WERI-Rb-1 (cell line): ENCODE measurements at regions not wholly inside any gene's neighbourhood (a gene's known extent, or its start where the extent isn't known, plus 50 kb on each side); places are given as distances from the start of the nearest gene placed in this dataset.
"Not testable (repeated sequence)": the region's sequence is repeated elsewhere in the genome, so short reads cannot be mapped to it uniquely, and the experiment has no call there.

Source experiments
- DNase-seq: peaks from one replicate; pipeline ENCODE4 v3.0.0-alpha.2; 2020
- H3K27ac ChIP-seq: fragments of 250-450 bp; sonication (Bioruptor Pico); 2 replicates; pipeline ENCODE4 v1.5.1; 2020; ENCODE audit warnings: mild to moderate bottlenecking, moderate library complexity
- H3K27me3 ChIP-seq: fragments of 250-450 bp; sonication (Bioruptor Pico); 2 replicates; pipeline ENCODE4 v1.5.1; 2021; ENCODE audit warnings: mild to moderate bottlenecking, low read depth, moderate library complexity; ENCODE audit not compliant: insufficient read depth, severe bottlenecking
- H3K36me3 ChIP-seq: fragments of 250-450 bp; sonication (Bioruptor Pico); 2 replicates; pipeline ENCODE4 v1.5.1; 2020; ENCODE audit warnings: mild to moderate bottlenecking, moderate library complexity
- H3K4me3 ChIP-seq: 2 replicates; pipeline ENCODE4 v1.5.1; 2011; ENCODE audit warnings: low read depth, mild to moderate bottlenecking, control low read depth, low read length
- H3K9me3 ChIP-seq: fragments of 250-450 bp; sonication (Bioruptor Pico); 2 replicates; pipeline ENCODE4 v1.5.1; 2021; ENCODE audit warnings: mild to moderate bottlenecking, moderate library complexity; ENCODE audit not compliant: severe bottlenecking
- CTCF ChIP-seq: IDR thresholded peaks from 2 replicates; pipeline ENCODE4 v1.5.1; 2011; ENCODE audit warnings: low read depth, mild to moderate bottlenecking, control low read depth, inconsistent platforms, low read length

GRCh38 chr3:112755845-112756613 lies 90.6 kb downstream of the CD200R1L start:
- Histone ChIP-seq H3K36me3 (no peaks in the 10 kb centered on the region), H3K9me3 (no peaks in the 10 kb centered on the region), H3K27ac (no peak overlapping the region), H3K4me3 (no peak overlapping the region), H3K27me3 (peaks cover 52% of the 10 kb centered on the region)
- no peak for TF ChIP-seq CTCF
- no peak for DNase-seq

GRCh38 chr3:112755046-112755445 lies 91.6 kb downstream of the CD200R1L start:
- not testable (repeated sequence) for H3K27ac ChIP-seq

GRCh38 chr3:112751564-112752512 lies 94.8 kb downstream of the CD200R1L start:
- DNase-seq, result no peak
- no peaks in the 10 kb centered on the region for H3K36me3 ChIP-seq
- H3K27ac ChIP-seq, result no peak overlapping the region
- no peak for TF ChIP-seq CTCF
- no peaks in the 10 kb centered on the region for H3K9me3 ChIP-seq
- H3K4me3 ChIP-seq, result no peak overlapping the region
- peaks cover 63% of the 10 kb centered on the region for H3K27me3 ChIP-seq

More at GRCh38 chr3:112755046-112755445, 91.6 kb downstream of the CD200R1L start:
- H3K27me3 ChIP-seq, result peaks cover 56% of the 10 kb centered on the region
- DNase-seq, H3K36me3 ChIP-seq, H3K4me3 ChIP-seq, H3K9me3 ChIP-seq: not testable (repeated sequence)

- Histone ChIP-seq H3K36me3 (no peaks in the 10 kb centered on the region), H3K4me3 (no peak overlapping the region), H3K9me3 (no peaks in the 10 kb centered on the region), H3K27ac (no peak overlapping the region), H3K27me3 (peaks cover 63% of the 10 kb centered on the region)
- TF ChIP-seq CTCF, result no peak
- no peak for DNase-seq
These were observed 95.6 kb downstream of the CD200R1L start for GRCh38 chr3:112751061-112751460.

GRCh38 chr3:112747624-112748023 lies 99.0 kb downstream of the CD200R1L start:
- no peak for DNase-seq
- Histone ChIP-seq H3K4me3 (no peak overlapping the region), H3K27me3 (peaks cover 45% of the 10 kb centered on the region), H3K36me3 (no peaks in the 10 kb centered on the region), H3K9me3 (no peaks in the 10 kb centered on the region), H3K27ac (no peak overlapping the region)
- no peak for TF ChIP-seq CTCF

- peaks cover 45% of the 10 kb centered on the region for H3K27me3 ChIP-seq
- no peak overlapping the region for H3K27ac ChIP-seq
- no peak overlapping the region for H3K4me3 ChIP-seq
- H3K36me3 ChIP-seq, result no peaks in the 10 kb centered on the region
- no peak for DNase-seq
- TF ChIP-seq CTCF, result no peak
- no peaks in the 10 kb centered on the region for H3K9me3 ChIP-seq
These were observed 99.9 kb downstream of the CD200R1L start for GRCh38 chr3:112746675-112747280.
